Activated T-helper 1 cell treated with anti-CD3 and anti-CD28 coated beads, Interleukin-12 subunit alpha, Interleukin-12 subunit beta, Interleukin-2, Interleukin-4 antibody, amounts not matched to agents 30 ng/mL and 10 ng/mL and 1 ng/mL, durations not matched to agents 14 hours and 24 hours and 36 hours (primary cell): ENCODE measurements at regions not wholly inside any gene's neighbourhood (a gene's known extent, or its start where the extent isn't known, plus 50 kb on each side); places are given as distances from the start of the nearest gene placed in this dataset.

Experiments used
- DNase-seq: peaks from one replicate; pipeline ENCODE4 v3.0.0; 2021; ENCODE audit warnings: low spot score
- H3K27ac Mint-ChIP-seq: one replicate; pipeline ENCODE4 v1.8.0; 2021; ENCODE audit warnings: mild to moderate bottlenecking, mixed read lengths
- H3K27me3 Mint-ChIP-seq: one replicate; pipeline ENCODE4 v1.8.0; 2022; ENCODE audit warnings: mild to moderate bottlenecking, moderate library complexity, mixed read lengths; ENCODE audit not compliant: insufficient read depth
- H3K36me3 Mint-ChIP-seq: one replicate; pipeline ENCODE4 v1.8.0; 2021; ENCODE audit warnings: low read depth, mixed read lengths
- H3K4me1 Mint-ChIP-seq: one replicate; pipeline ENCODE4 v1.8.0; 2021; ENCODE audit warnings: low read depth, mixed read lengths
- H3K4me3 Mint-ChIP-seq: one replicate; pipeline ENCODE4 v1.8.0; 2021; ENCODE audit warnings: mild to moderate bottlenecking, moderate library complexity, mixed read lengths
- H3K9me3 Mint-ChIP-seq: one replicate; pipeline ENCODE4 v1.8.0; 2021; ENCODE audit warnings: mixed read lengths
- intact Hi-C: fragments of 100-400 bp; cut with micrococcal nuclease; formaldehyde crosslinking; loops from one replicate; pipeline ENCODE4 v1.15.1; 2024

DNA sequence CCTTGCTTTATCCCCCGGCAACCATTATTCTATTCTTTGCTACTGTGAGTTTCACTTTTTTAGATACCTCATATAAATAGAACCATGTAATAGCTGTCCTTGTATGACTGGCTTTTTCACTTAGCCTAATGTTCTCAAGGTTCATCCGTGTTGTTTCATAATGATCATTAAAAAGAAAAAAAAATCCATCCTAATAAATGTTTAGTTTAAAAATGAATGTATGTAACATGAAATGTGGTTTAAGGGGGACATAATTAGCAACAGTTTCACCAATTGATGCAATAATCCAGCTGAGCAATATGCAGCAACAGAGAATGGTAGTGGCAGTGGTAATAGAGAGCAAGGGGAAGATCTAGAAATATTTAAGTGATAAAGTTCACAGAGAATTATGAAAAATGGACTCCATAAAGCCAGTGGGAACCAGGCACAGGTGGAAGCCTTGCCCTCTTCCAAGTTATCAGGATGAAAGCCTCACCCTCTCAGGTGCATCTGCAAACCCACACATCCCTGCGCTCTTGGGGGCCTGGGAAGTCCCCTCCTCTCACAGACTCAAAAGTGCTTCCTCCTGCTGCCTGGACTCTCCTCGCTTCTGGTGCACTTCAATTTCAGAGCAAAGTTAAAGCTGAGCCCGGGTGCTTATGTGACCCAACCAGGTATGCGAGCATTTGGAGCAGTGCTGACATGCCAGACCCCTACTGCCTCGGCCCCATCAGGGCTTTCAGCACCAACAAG, 1403.3 kb upstream of the SLC39A10 start:
- no peak overlapping the region for H3K27ac Mint-ChIP-seq
- H3K36me3 Mint-ChIP-seq = no peaks in the 10 kb centered on the region
- no peak overlapping the region for H3K4me3 Mint-ChIP-seq
- H3K9me3 Mint-ChIP-seq = no peaks in the 10 kb centered on the region
- H3K27me3 Mint-ChIP-seq = no peaks in the 10 kb centered on the region
- no peaks in the 10 kb centered on the region for H3K4me1 Mint-ChIP-seq
- intact Hi-C loops = no loop called here
- DNase-seq = no peak

DNA sequence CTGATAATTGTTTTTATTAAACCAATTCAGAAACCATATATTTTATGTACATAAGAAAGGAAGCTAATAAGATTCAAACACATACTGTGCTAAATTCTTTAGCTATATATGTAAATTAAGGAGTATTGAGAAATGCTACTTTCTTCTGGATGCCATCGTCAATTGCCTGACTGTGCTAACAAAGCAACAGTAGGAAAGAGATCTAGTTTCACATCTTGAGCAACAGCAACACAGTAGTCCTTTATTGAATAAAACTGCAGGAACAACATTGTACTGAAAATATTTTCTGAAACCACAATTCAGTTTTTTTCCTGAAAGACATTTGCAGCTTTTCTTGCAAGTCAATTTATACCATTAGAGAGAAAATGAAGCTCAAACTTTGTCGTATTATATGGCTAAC, 1404.9 kb upstream of the SLC39A10 start:
- Mint-ChIP-seq H3K4me1 (no peaks in the 10 kb centered on the region), H3K27me3 (no peaks in the 10 kb centered on the region), H3K4me3 (no peak overlapping the region), H3K27ac (no peak overlapping the region), H3K9me3 (no peaks in the 10 kb centered on the region), H3K36me3 (no peaks in the 10 kb centered on the region)
- no peak for DNase-seq
- intact Hi-C loops = no loop called here

DNA sequence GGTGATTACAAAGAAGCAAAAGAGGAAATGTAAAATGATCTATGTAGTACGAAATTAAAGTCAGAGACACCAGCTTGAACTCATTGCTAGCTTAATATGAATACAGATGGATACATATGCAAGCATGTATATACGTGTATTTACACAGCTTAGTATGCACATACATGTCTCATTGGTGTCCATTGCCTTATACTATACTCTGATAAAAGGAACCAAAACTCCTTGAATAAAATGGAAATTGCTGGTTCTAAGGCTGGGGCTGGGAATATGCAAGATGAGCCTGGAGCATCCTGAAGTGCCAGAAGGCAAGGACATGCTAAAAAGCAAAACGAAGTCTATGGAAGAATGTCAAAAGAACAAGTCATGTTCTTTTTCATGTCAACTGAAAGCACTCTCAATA, 1424.4 kb upstream of the SLC39A10 start:
- no peaks in the 10 kb centered on the region for H3K9me3 Mint-ChIP-seq
- no peaks in the 10 kb centered on the region for H3K4me1 Mint-ChIP-seq
- DNase-seq = no peak
- no peak overlapping the region for H3K4me3 Mint-ChIP-seq
- intact Hi-C loops = no loop called here
- no peaks in the 10 kb centered on the region for H3K36me3 Mint-ChIP-seq
- H3K27me3 Mint-ChIP-seq = no peaks in the 10 kb centered on the region
- no peak overlapping the region for H3K27ac Mint-ChIP-seq

DNA sequence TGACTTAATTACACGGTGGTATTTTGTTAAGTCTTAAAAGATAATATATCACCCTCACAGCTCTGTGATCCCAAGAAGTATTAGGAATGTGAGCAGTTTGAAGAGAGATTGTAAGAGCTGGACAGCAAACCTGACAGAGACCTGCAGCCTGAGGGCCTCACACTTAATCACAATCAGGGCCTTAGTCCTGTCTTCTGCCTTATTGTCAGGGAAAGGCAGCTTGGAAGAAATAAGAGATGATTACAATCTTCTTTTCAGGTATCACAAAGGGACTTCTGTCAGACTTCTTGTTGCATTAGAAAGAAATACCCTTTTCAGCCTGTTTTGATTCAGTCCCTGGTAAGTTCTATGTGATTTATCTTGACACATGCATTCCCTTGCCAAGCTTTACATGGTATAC, 1433.8 kb upstream of the SLC39A10 start:
- no peak overlapping the region for H3K4me3 Mint-ChIP-seq
- H3K27ac Mint-ChIP-seq = no peak overlapping the region
- H3K9me3 Mint-ChIP-seq = no peaks in the 10 kb centered on the region

DNA sequence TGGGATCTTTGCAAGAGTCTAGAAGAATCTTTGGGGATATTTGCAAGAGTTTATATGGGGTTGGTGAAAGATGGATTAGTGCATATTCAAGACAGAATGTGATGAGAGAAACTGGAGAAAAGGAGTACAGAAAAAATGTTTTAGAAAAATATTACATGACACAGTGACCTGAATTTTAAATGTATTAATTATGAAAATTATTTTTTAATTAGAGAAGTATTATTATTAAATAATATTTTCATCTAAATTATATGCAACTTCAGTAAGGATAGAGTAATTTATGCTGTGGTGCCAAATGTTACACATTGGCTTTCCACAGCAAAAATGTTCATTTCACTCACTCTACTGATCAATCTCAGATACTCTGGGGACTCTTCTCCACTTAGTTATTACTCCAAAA, 1442.8 kb upstream of the SLC39A10 start:
- intact Hi-C loops = no loop called here
- DNase-seq = no peak
- H3K27ac Mint-ChIP-seq = no peak overlapping the region
- no peaks in the 10 kb centered on the region for H3K9me3 Mint-ChIP-seq
- H3K27me3 Mint-ChIP-seq = no peaks in the 10 kb centered on the region
- H3K4me3 Mint-ChIP-seq = no peak overlapping the region
- no peaks in the 10 kb centered on the region for H3K36me3 Mint-ChIP-seq
- H3K4me1 Mint-ChIP-seq = no peaks in the 10 kb centered on the region

More for the DNA sequence above, 1433.8 kb upstream of the SLC39A10 start:
- intact Hi-C loops = no loop called here
- DNase-seq = no peak
- Mint-ChIP-seq H3K27me3 (no peaks in the 10 kb centered on the region), H3K4me1 (no peaks in the 10 kb centered on the region), H3K36me3 (no peaks in the 10 kb centered on the region)

DNA sequence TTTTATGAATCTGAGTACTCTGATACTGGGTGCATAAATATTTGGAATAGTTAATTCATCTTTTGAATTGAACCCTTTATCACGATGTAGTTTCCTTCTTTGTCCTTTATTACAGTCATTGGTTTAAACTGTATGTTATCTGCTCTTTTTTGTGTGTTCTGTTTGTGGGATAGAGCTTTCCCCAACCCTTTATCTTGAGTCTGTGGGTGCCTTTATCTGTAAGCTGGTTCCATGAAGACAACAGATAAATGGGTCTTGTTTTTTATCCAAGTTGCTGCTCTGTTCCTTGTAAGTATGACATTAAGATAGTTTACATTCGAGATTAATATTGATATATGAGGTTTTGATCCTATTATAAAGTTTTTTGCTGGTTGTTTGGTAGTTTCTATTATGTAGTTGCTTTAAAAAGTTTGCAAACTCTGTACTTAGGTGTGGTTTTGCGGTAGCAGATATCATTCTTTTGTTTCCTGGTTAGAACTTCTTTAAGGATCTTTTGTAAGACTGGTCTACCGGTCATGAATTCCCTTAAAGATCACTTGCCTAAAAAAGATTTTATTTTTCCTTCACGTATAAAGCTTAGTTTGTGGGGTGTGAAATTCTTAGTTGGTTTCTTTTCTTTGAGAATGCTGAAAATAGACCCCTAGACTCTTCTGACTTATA, 1451.3 kb upstream of the SLC39A10 start:
- no peaks in the 10 kb centered on the region for H3K36me3 Mint-ChIP-seq
- intact Hi-C loops = no loop called here
- H3K9me3 Mint-ChIP-seq = no peaks in the 10 kb centered on the region
- H3K4me1 Mint-ChIP-seq = no peaks in the 10 kb centered on the region
- no peak for DNase-seq
- no peaks in the 10 kb centered on the region for H3K27me3 Mint-ChIP-seq
- H3K4me3 Mint-ChIP-seq = no peak overlapping the region
- no peak overlapping the region for H3K27ac Mint-ChIP-seq

DNA sequence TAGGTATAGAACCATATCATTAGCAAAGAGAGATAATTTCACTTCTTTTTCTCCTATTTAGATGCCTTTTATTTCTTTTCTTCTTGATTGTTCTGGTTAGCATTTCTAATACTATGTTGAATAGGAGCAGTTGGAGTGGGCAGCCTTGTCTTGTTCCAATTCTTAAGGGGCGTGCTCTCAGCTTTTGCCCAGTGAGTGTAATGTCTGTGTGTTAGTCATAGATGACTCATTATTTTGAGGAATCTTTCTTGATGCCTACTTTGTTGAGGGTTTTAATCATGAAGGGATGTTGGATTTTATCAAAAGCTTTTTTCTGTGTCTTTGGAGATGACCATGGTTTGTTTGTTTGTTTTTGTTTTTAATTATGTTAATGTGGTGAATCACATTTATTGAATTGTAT, 1453.1 kb upstream of the SLC39A10 start:
- DNase-seq = no peak
- intact Hi-C loops = no loop called here
- Mint-ChIP-seq H3K4me3 (no peak overlapping the region), H3K9me3 (no peaks in the 10 kb centered on the region), H3K36me3 (no peaks in the 10 kb centered on the region), H3K4me1 (no peaks in the 10 kb centered on the region), H3K27me3 (no peaks in the 10 kb centered on the region), H3K27ac (no peak overlapping the region)

DNA sequence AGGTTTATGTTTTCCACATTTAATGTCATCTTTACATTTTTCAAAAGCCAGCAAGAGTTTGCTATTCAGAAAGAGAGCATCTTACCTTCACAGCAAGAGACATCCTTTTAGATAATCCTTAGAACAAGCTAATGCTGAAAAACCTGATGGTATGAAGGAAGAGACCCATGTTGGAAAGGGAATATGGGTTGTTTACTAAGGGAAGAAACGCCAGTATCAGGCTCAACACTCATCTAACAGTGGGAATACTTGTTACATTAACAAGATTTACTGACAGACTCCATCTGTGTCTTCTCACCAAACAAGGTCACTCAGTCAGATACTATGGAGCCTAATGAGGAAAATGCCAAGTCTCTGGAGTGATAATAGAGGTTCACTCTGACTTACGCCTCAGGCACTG, 1474.1 kb upstream of the SLC39A10 start:
- intact Hi-C loops = no loop called here
- Mint-ChIP-seq H3K27me3 (no peaks in the 10 kb centered on the region), H3K4me1 (no peaks in the 10 kb centered on the region)

DNA sequence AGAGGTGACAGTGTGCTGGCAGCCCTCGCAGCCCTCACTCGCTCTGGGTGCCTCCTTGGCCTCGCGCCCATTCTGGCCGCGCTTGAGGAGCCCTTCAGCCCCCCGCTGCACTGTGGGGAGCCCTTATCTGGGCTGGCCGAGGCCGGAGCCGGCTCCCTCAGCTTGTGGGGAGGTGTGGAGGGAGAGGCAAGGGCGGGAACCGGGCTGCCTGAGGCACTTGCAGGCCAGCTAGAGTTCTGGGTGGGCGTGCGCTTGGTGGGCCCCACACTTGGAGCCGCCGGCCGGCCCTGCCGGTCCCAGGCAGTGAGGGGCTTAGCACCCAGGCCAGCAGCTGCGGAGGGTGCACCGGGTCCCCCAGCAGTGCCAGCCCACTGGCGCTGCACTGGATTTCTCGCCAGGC, 1480.9 kb upstream of the SLC39A10 start:
- no peaks in the 10 kb centered on the region for H3K27me3 Mint-ChIP-seq
- H3K4me1 Mint-ChIP-seq = no peaks in the 10 kb centered on the region
- no peak for DNase-seq
- no peaks in the 10 kb centered on the region for H3K36me3 Mint-ChIP-seq
- intact Hi-C loops = no loop called here
- H3K9me3 Mint-ChIP-seq = no peaks in the 10 kb centered on the region
- no peak overlapping the region for H3K27ac Mint-ChIP-seq
- H3K4me3 Mint-ChIP-seq = no peak overlapping the region

More for the DNA sequence above, 1474.1 kb upstream of the SLC39A10 start:
- H3K9me3 Mint-ChIP-seq = no peaks in the 10 kb centered on the region
- H3K36me3 Mint-ChIP-seq = no peaks in the 10 kb centered on the region
- H3K27ac Mint-ChIP-seq = no peak overlapping the region
- H3K4me3 Mint-ChIP-seq = no peak overlapping the region
- DNase-seq = no peak

DNA sequence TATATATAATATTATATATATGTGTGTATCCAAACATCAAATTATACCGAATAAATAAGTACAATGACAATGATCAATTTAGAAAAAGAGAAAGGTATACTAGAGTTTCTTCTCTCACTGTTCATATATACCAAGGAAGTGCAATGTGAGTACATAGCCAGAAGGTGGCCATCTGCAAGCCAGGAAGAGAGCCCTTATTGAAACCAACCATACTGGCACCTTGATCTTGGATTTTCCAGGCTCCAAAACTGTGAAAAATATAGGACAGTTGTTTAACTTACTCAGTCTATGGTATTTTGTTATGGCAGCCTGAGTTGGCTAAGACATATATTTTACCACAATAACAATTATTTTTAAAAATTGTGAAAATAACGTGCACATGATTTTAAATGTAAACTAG, 1490.2 kb upstream of the SLC39A10 start:
- Mint-ChIP-seq H3K27ac (no peak overlapping the region), H3K9me3 (no peaks in the 10 kb centered on the region), H3K27me3 (no peaks in the 10 kb centered on the region), H3K36me3 (no peaks in the 10 kb centered on the region), H3K4me1 (no peaks in the 10 kb centered on the region), H3K4me3 (no peak overlapping the region)
- no peak for DNase-seq
- intact Hi-C loops = loop anchor here (1.0 to 5.0 kb wide), 4 partner anchors 1151 to 1901 kb away; partner anchors contain the start of gene DNAH7

DNA sequence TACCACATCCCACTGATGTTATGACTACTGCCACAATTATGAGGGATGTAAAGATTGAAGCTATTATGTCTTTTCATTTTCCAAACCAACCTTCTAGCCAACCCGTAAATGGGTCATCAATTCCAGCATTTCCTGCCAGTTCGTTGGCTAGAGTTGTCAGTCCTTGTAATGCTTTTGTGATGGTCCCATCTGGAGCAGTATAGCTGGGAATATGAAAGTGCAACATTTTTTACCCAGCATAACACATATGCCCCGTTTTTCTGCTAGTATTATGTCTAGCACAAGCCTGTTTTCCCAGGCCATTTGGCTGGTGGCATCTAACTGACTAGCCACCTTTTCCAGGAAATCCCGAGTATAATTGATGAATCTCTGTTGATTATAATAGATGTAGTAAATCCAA, 1501.6 kb upstream of the SLC39A10 start:
- no peak overlapping the region for H3K4me3 Mint-ChIP-seq
- no peak for DNase-seq
- no peaks in the 10 kb centered on the region for H3K27me3 Mint-ChIP-seq
- H3K27ac Mint-ChIP-seq = no peak overlapping the region
- intact Hi-C loops = no loop called here
- H3K36me3 Mint-ChIP-seq = no peaks in the 10 kb centered on the region
- H3K9me3 Mint-ChIP-seq = no peaks in the 10 kb centered on the region
- H3K4me1 Mint-ChIP-seq = no peaks in the 10 kb centered on the region

DNA sequence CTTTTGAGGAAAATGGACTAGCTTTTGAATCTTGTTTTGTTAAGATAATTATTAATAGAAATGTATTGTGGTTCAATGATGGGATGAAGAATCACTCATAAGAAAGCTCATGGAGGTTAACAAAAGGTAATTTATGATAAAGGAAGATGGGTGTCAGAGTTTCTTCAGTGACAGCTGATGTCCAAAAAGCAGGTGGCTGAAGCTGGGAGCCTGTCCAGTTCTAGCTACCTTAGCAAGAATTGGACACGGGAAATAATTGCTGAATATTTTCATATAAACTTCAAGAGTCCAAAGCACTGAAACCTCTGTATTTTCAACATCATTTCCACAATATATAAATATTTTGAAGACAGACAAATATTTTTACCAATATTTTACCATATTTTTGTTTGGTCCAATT, 1505.8 kb upstream of the SLC39A10 start:
- no peak overlapping the region for H3K4me3 Mint-ChIP-seq
- H3K4me1 Mint-ChIP-seq = no peaks in the 10 kb centered on the region
- H3K27ac Mint-ChIP-seq = no peak overlapping the region
- no peak for DNase-seq
- H3K36me3 Mint-ChIP-seq = no peaks in the 10 kb centered on the region
- H3K9me3 Mint-ChIP-seq = no peaks in the 10 kb centered on the region
- H3K27me3 Mint-ChIP-seq = peaks cover 7% of the 10 kb centered on the region
- intact Hi-C loops = no loop called here

DNA sequence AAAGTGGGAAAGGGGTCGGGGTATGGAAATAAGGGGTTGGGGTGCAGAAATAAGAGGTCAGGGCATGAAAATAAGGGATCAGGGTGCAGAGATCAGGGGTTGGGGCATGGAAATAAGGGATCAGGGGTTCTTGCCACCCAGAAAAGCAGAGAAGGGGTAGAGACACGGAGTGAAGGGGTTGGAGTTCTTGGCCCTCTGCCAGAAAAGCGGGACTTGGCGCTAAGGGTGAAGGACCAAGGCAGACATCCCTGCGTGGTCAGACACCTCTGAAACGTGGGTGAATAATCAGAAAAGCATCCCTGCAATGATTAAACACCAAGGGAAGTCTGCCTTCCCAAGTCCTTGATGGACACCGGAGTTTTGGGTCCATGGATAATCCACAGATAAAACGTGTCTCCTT, 1521.6 kb upstream of the SLC39A10 start:
- Mint-ChIP-seq H3K4me1 (no peaks in the 10 kb centered on the region), H3K27ac (no peak overlapping the region), H3K9me3 (no peaks in the 10 kb centered on the region), H3K27me3 (no peaks in the 10 kb centered on the region), H3K36me3 (no peaks in the 10 kb centered on the region), H3K4me3 (no peak overlapping the region)
- DNase-seq = no peak
- intact Hi-C loops = no loop called here
